GM04503 (cell line): ENCODE measurements at regions not wholly inside any gene's neighbourhood (a gene's known extent, or its start where the extent isn't known, plus 50 kb on each side); places are given as distances from the start of the nearest gene placed in this dataset.
"Not testable (repeated sequence)": the region's sequence is repeated elsewhere in the genome, so short reads cannot be mapped to it uniquely, and the experiment has no call there.

Experiments
- DNase-seq: peaks from one replicate; pipeline ENCODE4 v3.0.0-alpha.2; 2012; ENCODE audit warnings: low read depth

DNA sequence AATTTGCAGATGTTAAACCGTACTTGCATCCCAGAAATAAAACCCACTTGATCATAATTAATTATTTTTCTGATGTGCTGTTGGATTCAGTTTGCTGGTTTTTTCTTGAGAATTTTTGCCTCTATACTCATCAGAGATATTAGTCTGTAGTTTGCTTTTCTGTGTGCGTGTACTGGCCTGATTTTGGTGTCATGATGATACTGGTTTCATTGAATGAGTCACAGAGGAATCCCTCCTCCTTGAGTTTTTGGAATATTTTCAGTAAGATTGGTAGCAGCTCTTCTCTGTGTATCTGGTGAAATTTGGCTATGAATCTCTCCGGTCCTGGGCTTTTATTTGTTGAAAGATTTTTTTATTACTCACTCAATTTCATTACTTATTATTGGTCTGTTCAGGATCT, 100.4 kb upstream of the PMCH start:
- peak; percentile 45 for DNase-seq

DNA sequence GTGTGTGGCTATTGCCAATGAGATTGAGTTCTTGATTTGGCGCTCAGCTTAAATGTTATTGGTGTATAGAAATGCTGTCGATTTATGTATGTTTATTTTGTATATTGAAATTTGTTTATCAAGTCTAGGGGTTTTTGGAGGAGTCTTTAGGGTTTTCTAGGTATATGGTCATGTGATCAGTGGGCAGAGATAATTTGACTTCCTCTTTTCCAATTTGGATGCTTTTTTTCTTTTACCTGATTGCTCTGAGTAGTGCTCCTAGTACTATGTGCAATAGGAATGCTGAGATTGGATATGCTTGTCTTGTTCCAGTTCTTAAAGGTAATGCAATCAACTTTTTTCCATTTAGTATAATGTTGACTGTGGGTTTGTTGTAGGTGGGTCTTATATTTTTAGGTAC, 99.8 kb upstream of the PMCH start:
- DNase-seq, result no peak

DNA sequence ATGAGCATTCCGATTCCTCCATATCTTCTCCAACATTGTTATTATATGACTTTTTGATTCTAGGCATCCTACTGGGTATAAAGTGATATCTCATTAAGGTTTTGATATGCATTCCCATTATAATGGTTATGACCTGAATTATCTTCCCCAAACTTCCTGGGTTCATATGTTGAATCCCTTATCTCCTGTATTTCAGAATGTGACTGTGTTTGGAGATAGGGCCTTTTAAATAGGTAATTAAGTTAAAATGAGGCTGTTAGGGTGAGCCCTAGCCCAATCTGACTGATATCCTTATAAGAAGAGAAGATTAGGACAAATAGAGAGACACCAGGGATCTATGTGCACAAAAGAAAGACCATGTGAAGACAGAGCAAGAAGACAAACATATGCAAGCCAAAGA, 96.9 kb upstream of the PMCH start:
- no peak for DNase-seq

DNA sequence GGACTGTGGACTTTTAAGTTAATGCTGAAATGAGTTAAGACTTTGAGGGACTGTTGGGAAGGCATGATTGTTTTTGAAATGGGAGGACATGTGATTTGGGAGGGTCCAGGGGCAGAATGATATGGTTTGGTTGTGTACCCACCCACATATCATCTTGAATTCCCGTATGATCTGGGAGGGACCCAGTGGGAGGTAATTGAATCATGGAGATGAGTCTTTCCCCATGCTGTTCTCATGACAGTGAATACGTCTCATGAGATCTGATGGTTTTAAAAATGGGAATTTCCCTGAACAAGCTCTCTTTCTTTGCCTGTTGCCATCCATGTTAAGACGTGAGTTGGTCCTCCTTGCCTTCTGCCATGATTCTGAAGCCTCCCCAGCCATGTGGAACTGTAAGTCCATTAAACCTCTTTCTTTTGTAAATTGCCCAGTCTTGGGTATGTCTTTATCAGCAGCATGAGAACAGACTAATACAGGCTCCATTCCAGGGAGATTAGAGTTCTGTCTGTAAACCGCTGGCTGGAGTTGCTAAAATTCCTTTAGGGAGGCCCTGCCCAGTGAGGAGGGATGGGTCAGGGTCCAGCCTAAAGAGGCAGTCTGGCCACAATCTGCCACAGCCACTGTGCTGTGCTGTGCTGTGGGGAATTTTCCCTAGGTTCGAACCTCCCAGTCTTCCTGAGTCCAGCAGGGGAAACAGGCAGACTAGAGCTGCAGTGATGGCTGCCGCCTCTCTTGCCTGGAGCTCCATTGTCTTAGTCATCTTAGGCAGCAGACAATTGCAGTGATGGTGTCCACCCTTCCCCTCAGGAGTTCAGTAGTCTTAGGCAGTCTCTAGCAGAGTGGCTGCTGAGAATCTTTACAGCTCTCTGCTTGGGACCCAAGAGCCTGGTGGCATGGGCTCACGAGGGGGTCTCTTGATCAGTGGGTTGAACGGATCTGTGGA, 94.1 kb upstream of the PMCH start:
- not testable (repeated sequence) for DNase-seq

DNA sequence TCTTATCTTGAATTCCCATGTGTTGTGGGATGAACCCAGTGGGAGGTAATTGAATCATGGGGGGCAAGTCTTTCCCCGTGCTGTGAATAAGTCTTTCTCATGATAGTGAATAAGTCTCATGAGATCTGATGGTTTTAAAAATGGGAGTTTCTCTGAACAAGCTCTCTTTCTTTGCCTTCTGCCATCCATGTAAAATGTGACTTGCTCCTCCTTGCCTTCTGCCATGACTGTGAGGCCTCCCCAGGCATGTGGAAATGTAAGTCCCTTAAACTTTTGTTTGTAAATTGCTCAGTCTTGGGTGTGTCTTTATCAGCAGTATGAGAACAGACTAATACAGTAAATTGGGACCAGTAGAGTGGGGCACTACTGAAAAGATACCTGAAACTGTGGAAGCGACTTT, 92.1 kb upstream of the PMCH start:
- not testable (repeated sequence) for DNase-seq

DNA sequence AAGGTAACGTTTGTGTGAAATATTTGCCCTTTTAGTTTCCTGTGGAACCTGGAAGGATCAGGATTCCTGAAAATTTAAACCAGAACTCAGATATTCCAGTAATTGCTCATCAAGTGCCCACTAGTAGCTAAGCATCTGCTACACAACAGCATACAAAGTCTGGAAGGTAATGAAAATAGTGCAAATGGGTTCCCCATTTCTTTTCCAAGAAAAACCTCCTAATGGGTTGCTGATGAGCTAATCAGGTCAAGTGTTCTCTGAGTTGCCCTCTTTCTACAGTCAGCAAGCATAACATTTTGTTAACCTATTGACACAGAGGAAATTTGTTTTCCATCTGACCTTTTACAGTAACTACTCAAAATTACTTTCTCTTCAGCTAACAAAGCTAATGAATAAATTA, 83.6 kb upstream of the PMCH start:
- DNase-seq, result no peak

DNA sequence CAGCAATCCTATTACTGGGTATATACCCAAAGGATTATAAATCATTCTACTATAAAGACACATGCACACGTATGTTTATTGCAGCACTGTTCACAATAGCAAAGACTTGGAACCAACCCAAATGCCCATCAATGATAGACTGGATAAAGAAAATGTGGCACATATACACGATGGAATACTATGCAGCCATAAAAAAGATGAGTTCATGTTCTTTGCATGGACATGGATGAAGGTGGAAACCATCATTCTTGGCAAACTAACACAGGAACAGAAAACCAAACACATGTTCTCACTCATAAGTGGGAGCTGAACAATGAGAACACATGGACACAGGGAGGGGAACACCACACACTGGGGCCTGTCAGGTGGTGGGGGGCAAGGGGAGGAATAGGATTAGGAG, 58.1 kb upstream of the PMCH start:
- DNase-seq, result not testable (repeated sequence)

DNA sequence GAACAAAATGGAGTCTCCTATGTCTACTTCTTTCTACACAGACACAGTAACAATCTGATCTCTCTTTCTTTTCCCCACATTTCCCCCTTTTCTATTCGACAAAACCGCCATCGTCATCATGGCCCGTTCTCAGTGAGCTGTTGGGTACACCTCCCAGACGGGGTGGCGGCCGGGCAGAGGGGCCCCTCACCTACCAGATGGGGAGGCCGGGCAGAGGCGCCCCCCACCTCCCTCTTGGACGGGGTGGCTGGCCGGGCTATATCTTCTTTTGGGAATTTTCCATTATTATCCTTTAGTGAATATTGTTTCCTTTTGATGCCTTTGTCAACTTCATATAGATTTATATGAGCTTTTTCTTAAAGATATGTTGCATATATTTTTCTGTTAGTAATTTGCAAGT, 53.4 kb upstream of the PMCH start:
- DNase-seq, result not testable (repeated sequence)

DNA sequence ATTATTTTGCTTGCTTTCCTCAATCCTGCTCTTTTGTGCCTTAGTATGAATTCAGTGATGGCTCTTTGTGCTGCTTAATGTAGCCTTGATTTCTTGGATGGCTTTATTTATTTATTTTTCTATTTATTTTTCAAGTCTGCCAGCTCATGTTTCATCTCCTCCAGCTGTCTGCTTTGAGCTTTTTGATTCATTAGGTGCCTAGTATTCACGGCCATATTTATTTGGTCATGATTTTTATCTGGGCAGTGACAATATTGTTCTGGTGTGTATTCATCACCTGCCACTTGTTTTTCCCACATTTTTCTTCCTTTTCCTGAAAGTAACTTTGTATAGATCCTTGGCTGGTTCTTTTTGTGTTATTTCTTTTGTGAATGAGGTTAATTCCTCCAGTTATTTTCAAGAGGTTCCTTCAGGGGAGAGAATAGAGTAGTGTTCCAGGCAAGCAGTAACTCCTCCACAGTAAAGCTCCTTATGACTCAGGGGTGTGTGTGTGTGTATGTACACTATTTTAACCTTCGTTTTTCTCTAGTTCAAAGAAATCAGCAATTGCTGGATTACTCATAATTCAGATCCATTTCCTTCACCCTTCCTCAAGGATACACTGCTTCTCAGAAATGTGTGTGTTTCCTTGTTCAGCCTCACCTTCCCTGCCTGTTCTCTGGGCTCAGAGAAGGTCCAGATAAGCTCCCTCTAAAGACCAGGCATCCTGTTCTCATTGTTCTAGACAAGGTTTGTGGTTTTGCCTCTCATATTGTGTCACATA, 51.6 kb upstream of the PMCH start:
- no peak for DNase-seq
